ENCODE measurements at regions not wholly inside any gene's neighbourhood (a gene's known extent, or its start where the extent isn't known, plus 50 kb on each side); places are given as distances from the start of the nearest gene placed in this dataset.

GRCh38 chr4:163863082-163863481, 368.6 kb downstream of the TMA16 start:
- no peak for TF ChIP-seq CTCF (IDR thresholded peaks at IDR 0.05)
- no peak for TF ChIP-seq POLR2A (IDR thresholded peaks at IDR 0.05)

Measured in heart left ventricle (tissue), 13 donors.